ENCODE measurements at regions not wholly inside any gene's neighbourhood (a gene's known extent, or its start where the extent isn't known, plus 50 kb on each side); places are given as distances from the start of the nearest gene placed in this dataset.

DNA sequence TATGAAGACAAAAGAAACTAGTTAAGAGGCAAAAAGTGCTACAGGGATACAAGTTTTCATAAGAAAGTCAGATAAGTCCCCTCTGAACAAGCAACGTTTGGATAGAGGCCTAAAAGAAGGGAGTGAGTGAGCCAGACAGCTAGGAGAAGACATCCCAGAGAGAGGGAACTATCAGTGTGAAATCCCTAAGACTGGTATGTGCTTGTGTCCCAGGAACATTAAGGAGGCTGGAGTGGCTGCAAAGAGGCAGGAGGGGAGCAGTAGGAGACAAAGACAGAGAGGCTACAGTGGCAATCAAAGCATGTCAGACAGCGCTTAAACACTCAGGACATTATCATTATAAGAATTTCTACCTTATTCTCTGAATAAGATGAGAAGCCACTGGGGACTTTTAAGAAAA, 139.1 kb upstream of the STK32A start:
- TF ChIP-seq, protein P1, sequence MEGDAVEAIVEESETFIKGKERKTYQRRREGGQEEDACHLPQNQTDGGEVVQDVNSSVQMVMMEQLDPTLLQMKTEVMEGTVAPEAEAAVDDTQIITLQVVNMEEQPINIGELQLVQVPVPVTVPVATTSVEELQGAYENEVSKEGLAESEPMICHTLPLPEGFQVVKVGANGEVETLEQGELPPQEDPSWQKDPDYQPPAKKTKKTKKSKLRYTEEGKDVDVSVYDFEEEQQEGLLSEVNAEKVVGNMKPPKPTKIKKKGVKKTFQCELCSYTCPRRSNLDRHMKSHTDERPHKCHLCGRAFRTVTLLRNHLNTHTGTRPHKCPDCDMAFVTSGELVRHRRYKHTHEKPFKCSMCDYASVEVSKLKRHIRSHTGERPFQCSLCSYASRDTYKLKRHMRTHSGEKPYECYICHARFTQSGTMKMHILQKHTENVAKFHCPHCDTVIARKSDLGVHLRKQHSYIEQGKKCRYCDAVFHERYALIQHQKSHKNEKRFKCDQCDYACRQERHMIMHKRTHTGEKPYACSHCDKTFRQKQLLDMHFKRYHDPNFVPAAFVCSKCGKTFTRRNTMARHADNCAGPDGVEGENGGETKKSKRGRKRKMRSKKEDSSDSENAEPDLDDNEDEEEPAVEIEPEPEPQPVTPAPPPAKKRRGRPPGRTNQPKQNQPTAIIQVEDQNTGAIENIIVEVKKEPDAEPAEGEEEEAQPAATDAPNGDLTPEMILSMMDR (IDR thresholded peaks at IDR 0.05) = no peak
- TF ChIP-seq, protein P2, sequence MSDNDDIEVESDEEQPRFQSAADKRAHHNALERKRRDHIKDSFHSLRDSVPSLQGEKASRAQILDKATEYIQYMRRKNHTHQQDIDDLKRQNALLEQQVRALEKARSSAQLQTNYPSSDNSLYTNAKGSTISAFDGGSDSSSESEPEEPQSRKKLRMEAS (IDR thresholded peaks at IDR 0.05; ENCODE audit: low read depth) = no peak
- no peak for TF ChIP-seq GABPA (IDR thresholded peaks at IDR 0.05; ENCODE audit: low read depth)
- no peak for TF ChIP-seq GATA2 (CRISPR knock-in tag; IDR thresholded peaks at IDR 0.05)
